ENCODE measurements at regions not wholly inside any gene's neighbourhood (a gene's known extent, or its start where the extent isn't known, plus 50 kb on each side); places are given as distances from the start of the nearest gene placed in this dataset.

DNA sequence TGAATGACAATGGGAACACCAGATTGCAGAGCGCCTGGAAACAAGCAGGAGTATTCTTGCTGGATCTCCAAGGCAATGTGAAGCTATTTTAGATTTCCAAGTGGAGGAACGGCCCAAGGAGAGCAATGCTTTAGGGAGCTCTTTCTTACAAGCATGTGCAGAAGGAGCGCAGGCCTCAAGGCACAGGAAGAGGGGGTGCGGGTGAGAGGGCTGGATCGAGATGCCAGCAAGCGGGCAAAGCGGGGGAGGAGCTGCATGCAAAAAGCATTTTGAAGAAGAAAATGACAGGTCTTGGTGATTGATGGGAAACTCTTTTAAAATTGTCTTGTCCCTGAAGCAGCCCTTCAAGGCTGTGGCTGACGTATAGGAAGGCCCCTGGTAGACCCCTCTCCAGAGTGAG, 171.9 kb downstream of the QRSL1 start:
- POLR2A ChIA-PET: no interaction called here
- TF ChIP-seq CTCF (IDR thresholded peaks at IDR 0.05) (no peak), EZH2 (IDR thresholded peaks at IDR 0.05; ENCODE audit: borderline replicate concordance, insufficient read depth, low read depth, low read length, poor library complexity, severe bottlenecking) (no peak)
- 98% methylated on average over 8 of the region's 8 CpGs for WGBS (ENCODE audit: insufficient coverage)

GRCh38 chr6:106800379-106800778, 171.0 kb downstream of the QRSL1 start:
- CTCF ChIA-PET: no interaction called here
- H3K4me3 Mint-ChIP-seq: no peak overlapping the region
- no peak for DNase-seq
- Histone ChIP-seq H3K4me1 (ENCODE audit: control insufficient read depth in 2 of 2, insufficient read depth in 2 of 2, low read length in 2 of 2) (peaks cover 10 to 12% of the 10 kb centered on the region in 2 donors), H4K20me1 (ENCODE audit: control insufficient read depth, insufficient read depth, low read length, poor library complexity, severe bottlenecking) (no peaks in the 10 kb centered on the region), H2AFZ (ENCODE audit: insufficient read depth, low read depth, low read length, poor library complexity, severe bottlenecking) (no peak overlapping the region), H3K27ac (ENCODE audit: low read length in 2 of 2) (no peak overlapping the region), H3K79me2 (ENCODE audit: control insufficient read depth, insufficient read depth, low read length) (no peaks in the 10 kb centered on the region), H3K4me2 (replicated peaks; ENCODE audit: low read depth, low read length, poor library complexity, severe bottlenecking) (no peak overlapping the region), H3K27me3 (replicated peaks in 1 of 4; ENCODE audit: control extremely low read depth in 1 of 4, control insufficient read depth in 3 of 4, insufficient read depth in 4 of 4, low read length in 3 of 4) (no peaks in the 10 kb centered on the region), H3K9ac (ENCODE audit: low read length) (no peak overlapping the region), H3K9me3 (ENCODE audit: control extremely low read depth in 1 of 3, control insufficient read depth in 2 of 3, insufficient read depth in 1 of 3, low read length in 2 of 3) (peaks cover 0 to under 1% (median 0%) of the 10 kb centered on the region in 3 donors), H3K36me3 (replicated peaks in 1 of 2; ENCODE audit: control extremely low read depth in 1 of 2, control insufficient read depth in 1 of 2, extremely low read depth in 1 of 2, insufficient read depth in 2 of 2, low read length in 1 of 2) (no peaks in the 10 kb centered on the region), H3K4me3 (ENCODE audit: control extremely low read depth in 1 of 5, extremely low read depth in 1 of 5, insufficient read depth in 1 of 5, low read depth in 2 of 5, low read length in 4 of 5) (no peak overlapping the region)
- TF ChIP-seq EZH2 (IDR thresholded peaks at IDR 0.05; ENCODE audit: borderline replicate concordance, insufficient read depth, low read depth, low read length, poor library complexity, severe bottlenecking) (no peak), CTCF (IDR thresholded peaks at IDR 0.05) (no peak)
- intact Hi-C loops (cut with micrococcal nuclease): no loop called here
- POLR2A ChIA-PET: no interaction called here
- no peak for ATAC-seq (ENCODE audit: low read depth)
- H3K4me1 Mint-ChIP-seq: peaks cover 17% of the 10 kb centered on the region
- H3K9me3 Mint-ChIP-seq (ENCODE audit: insufficient read depth): no peaks in the 10 kb centered on the region
- H3K27me3 Mint-ChIP-seq: peaks cover 5% of the 10 kb centered on the region
- WGBS (ENCODE audit: insufficient coverage): 100% methylated on average over 4 of the region's 5 CpGs
- H3K27ac Mint-ChIP-seq: no peak overlapping the region

More for the DNA sequence above, 171.9 kb downstream of the QRSL1 start:
- no peaks in the 10 kb centered on the region for H4K20me1 ChIP-seq (ENCODE audit: control insufficient read depth, insufficient read depth, low read length, poor library complexity, severe bottlenecking)
- no peak overlapping the region for H3K4me3 Mint-ChIP-seq
- no peak for ATAC-seq (ENCODE audit: low read depth)
- H3K4me3 ChIP-seq (ENCODE audit: control extremely low read depth in 1 of 5, extremely low read depth in 1 of 5, insufficient read depth in 1 of 5, low read depth in 2 of 5, low read length in 4 of 5): no peak overlapping the region
- no peaks in the 10 kb centered on the region for H3K79me2 ChIP-seq (ENCODE audit: control insufficient read depth, insufficient read depth, low read length)
- CTCF ChIA-PET: no interaction called here
- no peak overlapping the region for H3K27ac ChIP-seq (ENCODE audit: low read length in 2 of 2)
- intact Hi-C loops (cut with micrococcal nuclease): no loop called here
- H3K4me1 ChIP-seq (ENCODE audit: control insufficient read depth in 2 of 2, insufficient read depth in 2 of 2, low read length in 2 of 2): peaks cover 10 to 12% of the 10 kb centered on the region in 2 donors
- H3K4me1 Mint-ChIP-seq: peaks cover 17% of the 10 kb centered on the region
- H3K27ac Mint-ChIP-seq: peak overlapping the region; percentile 16
- no peaks in the 10 kb centered on the region for H3K36me3 ChIP-seq (replicated peaks in 1 of 2; ENCODE audit: control extremely low read depth in 1 of 2, control insufficient read depth in 1 of 2, extremely low read depth in 1 of 2, insufficient read depth in 2 of 2, low read length in 1 of 2)
- no peaks in the 10 kb centered on the region for H3K27me3 ChIP-seq (replicated peaks in 1 of 4; ENCODE audit: control extremely low read depth in 1 of 4, control insufficient read depth in 3 of 4, insufficient read depth in 4 of 4, low read length in 3 of 4)
- no peaks in the 10 kb centered on the region for H3K9me3 Mint-ChIP-seq (ENCODE audit: insufficient read depth)
- H3K9me3 ChIP-seq (ENCODE audit: control extremely low read depth in 1 of 3, control insufficient read depth in 2 of 3, insufficient read depth in 1 of 3, low read length in 2 of 3): peaks cover 0 to 8% (median 0%) of the 10 kb centered on the region in 3 donors
- H3K9ac ChIP-seq (ENCODE audit: low read length): no peak overlapping the region
- H2AFZ ChIP-seq (ENCODE audit: insufficient read depth, low read depth, low read length, poor library complexity, severe bottlenecking): no peak overlapping the region
- no peak overlapping the region for H3K4me2 ChIP-seq (replicated peaks; ENCODE audit: low read depth, low read length, poor library complexity, severe bottlenecking)
- DNase-seq: no peak
- no peaks in the 10 kb centered on the region for H3K27me3 Mint-ChIP-seq
